GM19395 (cell line): ENCODE measurements at regions not wholly inside any gene's neighbourhood (a gene's known extent, or its start where the extent isn't known, plus 50 kb on each side); places are given as distances from the start of the nearest gene placed in this dataset.
A peak's percentile ranks its signal among the peaks of the same experiment; 100 is the strongest.

ENCODE experiments used
- ATAC-seq: cut with Tn5 transposase; IDR thresholded peaks from one replicate; pipeline ENCODE4 v1.9.1; 2021; ENCODE audit warnings: mild to moderate bottlenecking, moderate library complexity; ENCODE audit not compliant: unreplicated experiment

- ATAC-seq, result peak; percentile 58
Measured at GRCh38 chr12:25712169-25712568, 159.1 kb upstream of the LMNTD1 start.

GRCh38 chr12:25713264-25713663 is 160.2 kb upstream of the LMNTD1 start:
- peak; percentile 100 for ATAC-seq

GRCh38 chr12:25714198-25714984 is 161.3 kb upstream of the LMNTD1 start:
- no peak for ATAC-seq

- no peak for ATAC-seq
Measured at GRCh38 chr12:25715102-25715501, 162.0 kb upstream of the LMNTD1 start.

GRCh38 chr12:25716842-25717241 is 163.8 kb upstream of the LMNTD1 start:
- no peak for ATAC-seq

- no peak for ATAC-seq
Measured at GRCh38 chr12:25717552-25717951, 164.5 kb upstream of the LMNTD1 start.

- no peak for ATAC-seq
Measured at GRCh38 chr12:25718081-25718731, 165.1 kb upstream of the LMNTD1 start.

GRCh38 chr12:25719505-25719904 is 166.4 kb upstream of the LMNTD1 start:
- ATAC-seq, result no peak

- no peak for ATAC-seq
Measured at GRCh38 chr12:25723336-25723735, 170.3 kb upstream of the LMNTD1 start.

- ATAC-seq, result no peak
Measured at GRCh38 chr12:25723921-25724491, 170.9 kb upstream of the LMNTD1 start.

- no peak for ATAC-seq
Measured at GRCh38 chr12:25725470-25725869, 172.4 kb upstream of the LMNTD1 start.

- ATAC-seq, result no peak
Measured at GRCh38 chr12:25725931-25726330, 172.8 kb upstream of the LMNTD1 start.

GRCh38 chr12:25728056-25728595 is 175.0 kb upstream of the LMNTD1 start:
- ATAC-seq, result no peak

GRCh38 chr12:25730489-25731349 is 177.6 kb upstream of the LMNTD1 start:
- no peak for ATAC-seq

GRCh38 chr12:25733541-25733940 is 180.5 kb upstream of the LMNTD1 start:
- no peak for ATAC-seq

- ATAC-seq, result peak; percentile 88
Measured at GRCh38 chr12:25734529-25735180, 181.6 kb upstream of the LMNTD1 start.

- no peak for ATAC-seq
Measured at GRCh38 chr12:25740617-25741016, 187.5 kb upstream of the LMNTD1 start.

- ATAC-seq, result no peak
Measured at GRCh38 chr12:25741917-25742316, 188.8 kb upstream of the LMNTD1 start.

GRCh38 chr12:25743679-25744215 is 190.7 kb upstream of the LMNTD1 start:
- no peak for ATAC-seq

GRCh38 chr12:25744313-25744712 is 191.2 kb upstream of the LMNTD1 start:
- no peak for ATAC-seq
